ENCODE measurements at regions not wholly inside any gene's neighbourhood (a gene's known extent, or its start where the extent isn't known, plus 50 kb on each side); places are given as distances from the start of the nearest gene placed in this dataset.
"Not testable (repeated sequence)": the region's sequence is repeated elsewhere in the genome, so short reads cannot be mapped to it uniquely, and the experiment has no call there.

- no peaks in the 10 kb centered on the region for H3K4me1 ChIP-seq (replicated peaks in 1 of 2)
- no peak for TF ChIP-seq POLR2A (IDR thresholded peaks at IDR 0.05)
- TF ChIP-seq, protein P1, sequence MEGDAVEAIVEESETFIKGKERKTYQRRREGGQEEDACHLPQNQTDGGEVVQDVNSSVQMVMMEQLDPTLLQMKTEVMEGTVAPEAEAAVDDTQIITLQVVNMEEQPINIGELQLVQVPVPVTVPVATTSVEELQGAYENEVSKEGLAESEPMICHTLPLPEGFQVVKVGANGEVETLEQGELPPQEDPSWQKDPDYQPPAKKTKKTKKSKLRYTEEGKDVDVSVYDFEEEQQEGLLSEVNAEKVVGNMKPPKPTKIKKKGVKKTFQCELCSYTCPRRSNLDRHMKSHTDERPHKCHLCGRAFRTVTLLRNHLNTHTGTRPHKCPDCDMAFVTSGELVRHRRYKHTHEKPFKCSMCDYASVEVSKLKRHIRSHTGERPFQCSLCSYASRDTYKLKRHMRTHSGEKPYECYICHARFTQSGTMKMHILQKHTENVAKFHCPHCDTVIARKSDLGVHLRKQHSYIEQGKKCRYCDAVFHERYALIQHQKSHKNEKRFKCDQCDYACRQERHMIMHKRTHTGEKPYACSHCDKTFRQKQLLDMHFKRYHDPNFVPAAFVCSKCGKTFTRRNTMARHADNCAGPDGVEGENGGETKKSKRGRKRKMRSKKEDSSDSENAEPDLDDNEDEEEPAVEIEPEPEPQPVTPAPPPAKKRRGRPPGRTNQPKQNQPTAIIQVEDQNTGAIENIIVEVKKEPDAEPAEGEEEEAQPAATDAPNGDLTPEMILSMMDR (IDR thresholded peaks at IDR 0.05): no peak
- no peak overlapping the region for H3K4me3 ChIP-seq
- 85 to 93% (median 91%) methylated on average over 4 of the region's 4 CpGs for WGBS, 4 donors
- intact Hi-C loops (cut with DNase I): no loop called here
- no peaks in the 10 kb centered on the region for H3K9me3 ChIP-seq (replicated peaks in 1 of 3)
- no peak overlapping the region for H3K27ac ChIP-seq
- H3K27me3 ChIP-seq: no peaks in the 10 kb centered on the region
- DNase-seq: no peak
- no peaks in the 10 kb centered on the region for H3K36me3 ChIP-seq (replicated peaks in 1 of 2)
Observed at GRCh38 chr22:27605390-27605789, 196.2 kb downstream of the MN1 start.

GRCh38 chr22:27607750-27608149 is 193.8 kb downstream of the MN1 start:
- 91 to 97% (median 94%) methylated on average over 5 to 7 of the region's 7 CpGs for WGBS, 4 donors
- H3K36me3 ChIP-seq (replicated peaks in 1 of 2); H3K4me3 ChIP-seq; DNase-seq; H3K27me3 ChIP-seq; intact Hi-C loops (cut with DNase I); H3K4me1 ChIP-seq (replicated peaks in 1 of 2); H3K27ac ChIP-seq; H3K9me3 ChIP-seq (replicated peaks in 1 of 3): not testable (repeated sequence)

- no peaks in the 10 kb centered on the region for H3K36me3 ChIP-seq (replicated peaks in 1 of 2)
- H3K4me3 ChIP-seq: no peak overlapping the region
- intact Hi-C loops (cut with DNase I): no loop called here
- WGBS, 4 donors: 52 to 59% (median 54%) methylated on average over 11 to 18 of the region's 18 CpGs
- H3K9me3 ChIP-seq (replicated peaks in 1 of 3): no peaks in the 10 kb centered on the region
- no peaks in the 10 kb centered on the region for H3K4me1 ChIP-seq (replicated peaks in 1 of 2)
- H3K27me3 ChIP-seq: peaks cover 14% of the 10 kb centered on the region
- no peak for TF ChIP-seq POLR2A (IDR thresholded peaks at IDR 0.05)
- TF ChIP-seq, protein P1 (IDR thresholded peaks at IDR 0.05): no peak
- DNase-seq: no peak
- H3K27ac ChIP-seq: no peak overlapping the region
Observed at GRCh38 chr22:27609451-27609888, 192.1 kb downstream of the MN1 start.

GRCh38 chr22:27610164-27610563 is 191.4 kb downstream of the MN1 start:
- intact Hi-C loops (cut with DNase I); H3K4me3 ChIP-seq; H3K27ac ChIP-seq; DNase-seq; H3K4me1 ChIP-seq (replicated peaks in 1 of 2); H3K36me3 ChIP-seq (replicated peaks in 1 of 2); H3K9me3 ChIP-seq (replicated peaks in 1 of 3): not testable (repeated sequence)
- WGBS, 4 donors: 89 to 98% (median 93%) methylated on average over 2 to 4 of the region's 4 CpGs
- H3K27me3 ChIP-seq: peaks cover 17% of the 10 kb centered on the region

- H3K9me3 ChIP-seq (replicated peaks in 1 of 3): no peaks in the 10 kb centered on the region
- TF ChIP-seq, protein P1 (IDR thresholded peaks at IDR 0.05): no peak
- TF ChIP-seq POLR2A (IDR thresholded peaks at IDR 0.05): no peak
- H3K27ac ChIP-seq: no peak overlapping the region
- WGBS, 4 donors: 86 to 91% (median 91%) methylated on average over 23 of the region's 23 CpGs
- no peak for DNase-seq
- H3K4me3 ChIP-seq: no peak overlapping the region
- H3K27me3 ChIP-seq: peaks cover 25% of the 10 kb centered on the region
- intact Hi-C loops (cut with DNase I): no loop called here
- H3K4me1 ChIP-seq (replicated peaks in 1 of 2): no peaks in the 10 kb centered on the region
- no peaks in the 10 kb centered on the region for H3K36me3 ChIP-seq (replicated peaks in 1 of 2)
Observed at GRCh38 chr22:27610863-27611786, 190.4 kb downstream of the MN1 start.

All from adrenal gland (tissue), 9 donors.